ENCODE measurements at regions not wholly inside any gene's neighbourhood (a gene's known extent, or its start where the extent isn't known, plus 50 kb on each side); places are given as distances from the start of the nearest gene placed in this dataset.
"Not testable (repeated sequence)": the region's sequence is repeated elsewhere in the genome, so short reads cannot be mapped to it uniquely, and the experiment has no call there.

GRCh38 chr5:90338712-90339372, 70.7 kb downstream of the CETN3 start:
- no peak for DNase-seq (ENCODE audit: low read depth in 2 of 2)

GRCh38 chr5:90337449-90338052, 72.0 kb downstream of the CETN3 start:
- DNase-seq (ENCODE audit: low read depth in 2 of 2), result no peak

- no peak for DNase-seq (ENCODE audit: low read depth in 2 of 2)
These were observed 72.8 kb downstream of the CETN3 start for GRCh38 chr5:90336752-90337151.

- no peak for DNase-seq (ENCODE audit: low read depth in 2 of 2)
These were observed 74.8 kb downstream of the CETN3 start for GRCh38 chr5:90334741-90335140.

- DNase-seq (ENCODE audit: low read depth in 2 of 2), result no peak
These were observed 79.6 kb downstream of the CETN3 start for GRCh38 chr5:90329911-90330310.

GRCh38 chr5:90326995-90327394, 82.6 kb downstream of the CETN3 start:
- DNase-seq (ENCODE audit: low read depth in 2 of 2), result no peak

- DNase-seq (ENCODE audit: low read depth in 2 of 2), result no peak
These were observed 84.5 kb downstream of the CETN3 start for GRCh38 chr5:90325093-90325492.

GRCh38 chr5:90320348-90320747, 89.2 kb downstream of the CETN3 start:
- DNase-seq (ENCODE audit: low read depth in 2 of 2), result not testable (repeated sequence)

GRCh38 chr5:90312027-90312426, 97.5 kb downstream of the CETN3 start:
- DNase-seq (ENCODE audit: low read depth in 2 of 2), result no peak

- DNase-seq (ENCODE audit: low read depth in 2 of 2), result no peak
These were observed 98.2 kb downstream of the CETN3 start for GRCh38 chr5:90311401-90311800.

- DNase-seq (ENCODE audit: low read depth in 2 of 2), result no peak
These were observed 100.6 kb downstream of the CETN3 start for GRCh38 chr5:90308787-90309585.

GRCh38 chr5:90307782-90308181, 101.8 kb downstream of the CETN3 start:
- DNase-seq (ENCODE audit: low read depth in 2 of 2), result no peak

- no peak for DNase-seq (ENCODE audit: low read depth in 2 of 2)
These were observed 102.2 kb downstream of the CETN3 start for GRCh38 chr5:90307322-90307721.

GRCh38 chr5:90306613-90307012, 102.9 kb downstream of the CETN3 start:
- DNase-seq (ENCODE audit: low read depth in 2 of 2), result no peak

- DNase-seq (ENCODE audit: low read depth in 2 of 2), result no peak
These were observed 104.4 kb downstream of the CETN3 start for GRCh38 chr5:90305041-90305720.

- DNase-seq (ENCODE audit: low read depth in 2 of 2), result no peak
These were observed 108.3 kb downstream of the CETN3 start for GRCh38 chr5:90301248-90301647.

- no peak for DNase-seq (ENCODE audit: low read depth in 2 of 2)
These were observed 112.4 kb downstream of the CETN3 start for GRCh38 chr5:90297045-90297764.

GRCh38 chr5:90294604-90295003, 115.0 kb downstream of the CETN3 start:
- DNase-seq (ENCODE audit: low read depth in 2 of 2), result no peak

GRCh38 chr5:90293931-90294330, 115.6 kb downstream of the CETN3 start:
- no peak for DNase-seq (ENCODE audit: low read depth in 2 of 2)

GRCh38 chr5:90290648-90291047, 118.9 kb downstream of the CETN3 start:
- DNase-seq (ENCODE audit: low read depth in 2 of 2), result no peak

- DNase-seq (ENCODE audit: low read depth in 2 of 2), result no peak
These were observed 119.7 kb downstream of the CETN3 start for GRCh38 chr5:90289837-90290236.
